K562 (cell line): ENCODE measurements at regions not wholly inside any gene's neighbourhood (a gene's known extent, or its start where the extent isn't known, plus 50 kb on each side); places are given as distances from the start of the nearest gene placed in this dataset.

Experiments
- ATAC-seq: fragments of 200-7000 bp; cut with Tn5 transposase; 3 replicates; pipeline ENCODE4 v1.9.1; 2020; ENCODE audit warnings: moderate library complexity
- BruUV-seq: library from RNA; stranded (reverse); fragments of 400-500 nt; replicated peaks from 2 replicates; lab custom pipeline; 2021; lab: Mats Ljungman, UMichigan
- CTCF ChIA-PET: fragments of 300-600 bp; formaldehyde crosslinking; extraction: SDS; loops from one replicate; lab custom pipeline; 2021; ENCODE audit warnings: low intra/inter-chr PET ratio; lab: Yijun Ruan, JAX
- POLR2A ChIA-PET: fragments of 300-600, 350-650 bp; sonication (Branson Sonifier 250); formaldehyde crosslinking; extraction: SDS; loops from one replicate; lab custom pipeline; 2021; ENCODE audit warnings: antibody characterized with exemption, inconsistent platforms; lab: Yijun Ruan, JAX
- DNase-seq, 4 experiments: peaks; one replicate each; pipeline versions ENCODE4 v3.0.0 to v3.0.0-alpha.2; 2011 to 2018; ENCODE audit warnings: low spot score in 3 of 4, mixed read lengths in 3 of 4; ENCODE audit errors: extremely low read depth in 1 of 4
- FAIRE-seq: peaks from 2 replicates; lab custom pipeline; 2011; peaks lifted over from hg19 to GRCh38; lab: Jason Lieb, UNC
- H2AFZ ChIP-seq: 2 replicates; pipeline ENCODE4 v1.6.0; 2011; ENCODE audit warnings: low read depth, low read length, control low read depth, inconsistent platforms
- H3K27ac ChIP-seq: fragments of 200-600 bp; 3 replicates; pipeline ENCODE4 v1.8.0; 2011; ENCODE audit warnings: low read depth, mild to moderate bottlenecking, control low read depth, inconsistent platforms, low read length, moderate library complexity, mixed read lengths; ENCODE audit errors: extremely low read depth
- H3K27me3 ChIP-seq, 2 experiments: fragments of 300-600 bp in 1 of 2; 2 replicates in 1 of 2; 3 replicates in 1 of 2; pipeline versions ENCODE4 v1.6.0 to v1.8.0; 2011; ENCODE audit warnings: inconsistent platforms in 2 of 2, low read length in 2 of 2, mild to moderate bottlenecking in 1 of 2, mixed read lengths in 1 of 2, moderate library complexity in 1 of 2; ENCODE audit not compliant: control insufficient read depth in 2 of 2, insufficient read depth in 2 of 2
- H3K36me3 ChIP-seq: fragments of 300-600 bp; 3 replicates; pipeline ENCODE4 v1.8.0; 2011; ENCODE audit warnings: mild to moderate bottlenecking, low read length, inconsistent platforms; ENCODE audit not compliant: control insufficient read depth, insufficient read depth
- H3K4me1 ChIP-seq, 2 experiments: fragments of 200-600 bp in 1 of 2; replicated peaks in 1 of 2; 2 replicates in 1 of 2; 3 replicates in 1 of 2; pipeline versions ENCODE4 v1.5.1 to v1.8.0; 2011; ENCODE audit warnings: inconsistent platforms in 2 of 2, low read length in 2 of 2, mild to moderate bottlenecking in 1 of 2, mixed read lengths in 1 of 2, moderate library complexity in 1 of 2; ENCODE audit not compliant: control insufficient read depth in 2 of 2, insufficient read depth in 2 of 2
- H3K4me2 ChIP-seq: 2 replicates; pipeline ENCODE4 v1.6.1; 2011; ENCODE audit warnings: low read length, control low read depth, inconsistent platforms, mixed read lengths; ENCODE audit not compliant: insufficient read depth
- H3K4me3 ChIP-seq: fragments of 200-600 bp; sonication (generic), shearing (Covaris generic); 2 replicates; pipeline ENCODE4 v1.5.1; 2016; ENCODE audit warnings: control low read depth, inconsistent platforms
- H3K79me2 ChIP-seq: fragments of 200-600 bp; 3 replicates; pipeline ENCODE4 v1.8.0; 2011; ENCODE audit warnings: low read length, inconsistent platforms; ENCODE audit not compliant: control insufficient read depth, insufficient read depth
- H3K9ac ChIP-seq, 2 experiments: 2 replicates each; pipeline versions ENCODE4 v1.6.0 to v1.6.1; 2011; ENCODE audit warnings: low read depth in 2 of 2, low read length in 2 of 2, control low read depth in 1 of 2, inconsistent platforms in 1 of 2, mild to moderate bottlenecking in 1 of 2, mixed read lengths in 1 of 2; ENCODE audit not compliant: insufficient read depth in 1 of 2
- H3K9me1 ChIP-seq: one replicate; pipeline ENCODE4 v1.6.0; 2011; ENCODE audit warnings: inconsistent platforms, mild to moderate bottlenecking, low read length, moderate library complexity; ENCODE audit not compliant: control insufficient read depth, insufficient read depth
- H3K9me3 ChIP-seq: replicated peaks from 2 replicates; pipeline ENCODE4 v1.5.1; 2011; ENCODE audit warnings: low read depth, low read length, inconsistent platforms; ENCODE audit not compliant: control insufficient read depth, insufficient read depth
- H4K20me1 ChIP-seq: replicated peaks from 2 replicates; pipeline ENCODE4 v1.6.1; 2011; ENCODE audit warnings: low read length, inconsistent platforms, mixed read lengths; ENCODE audit not compliant: control insufficient read depth, insufficient read depth
- BCOR ChIP-seq: fragments of 450-650 bp; IDR thresholded peaks from 2 replicates; pipeline ENCODE4 v1.6.1; 2016
- GABPB1 ChIP-seq: sonication (generic); formaldehyde crosslinking; IDR thresholded peaks from 2 replicates; pipeline ENCODE4 v1.8.0; 2022; ENCODE audit warnings: mild to moderate bottlenecking, missing genetic modification reagents
- GATA2 ChIP-seq: sonication (generic); formaldehyde crosslinking; IDR thresholded peaks from 2 replicates; pipeline ENCODE4 v1.4.0; 2020; ENCODE audit warnings: mild to moderate bottlenecking, missing genetic modification reagents
- HMG20A ChIP-seq: fragments of 450-650 bp; formaldehyde crosslinking; conservative IDR thresholded peaks from 2 replicates; pipeline ENCODE4 v1.4.0; 2020; ENCODE audit warnings: mild to moderate bottlenecking, mixed read lengths
- KAT7 ChIP-seq: sonication (generic); formaldehyde crosslinking; IDR thresholded peaks from 2 replicates; pipeline ENCODE4 v1.8.0; 2022; ENCODE audit warnings: missing genetic modification reagents, mild to moderate bottlenecking, borderline replicate concordance
- MAFG ChIP-seq: fragments of 450-650 bp; conservative IDR thresholded peaks from 2 replicates; pipeline ENCODE4 v1.6.1; 2016; ENCODE audit warnings: missing genetic modification characterization, missing compliant biosample characterization
- MAFK ChIP-seq: IDR thresholded peaks from 2 replicates; pipeline ENCODE4 v1.6.1; 2011; ENCODE audit warnings: low read length, improper control_type of control experiment
- NFE2 ChIP-seq: IDR thresholded peaks from 2 replicates; pipeline ENCODE4 v1.6.1; 2014; ENCODE audit warnings: antibody characterized with exemption, low read depth
- RBM39 ChIP-seq: fragments of 200-400 bp; formaldehyde crosslinking; optimal IDR thresholded peaks from 2 replicates; pipeline ENCODE3; 2018; ENCODE audit warnings: low read depth, low read length
- SP2 ChIP-seq: IDR thresholded peaks from 2 replicates; pipeline ENCODE4 v1.6.1; 2011; ENCODE audit warnings: mild to moderate bottlenecking, low read depth, low read length, moderate library complexity; ENCODE audit not compliant: poor library complexity, severe bottlenecking; ENCODE audit errors: extremely low read depth
- SRSF9 ChIP-seq: fragments of 200-400 bp; formaldehyde crosslinking; IDR thresholded peaks from 2 replicates; pipeline ENCODE4 v1.6.1; 2017; ENCODE audit warnings: low read depth, low read length, borderline replicate concordance
- TEAD2 ChIP-seq: fragments of 450-650 bp; IDR thresholded peaks from 2 replicates; pipeline ENCODE4 v1.6.1; 2016; ENCODE audit warnings: missing genetic modification characterization, control low read depth, missing compliant biosample characterization
- ZNF12 ChIP-seq: sonication (generic); formaldehyde crosslinking; IDR thresholded peaks from 2 replicates; pipeline ENCODE4 v1.4.0; 2020; ENCODE audit warnings: mild to moderate bottlenecking, missing genetic modification reagents
- ZNF212 ChIP-seq: fragments of 450-650 bp; formaldehyde crosslinking; IDR thresholded peaks from 2 replicates; pipeline ENCODE4 v1.4.0; 2020; ENCODE audit warnings: mild to moderate bottlenecking
- ZNF24 ChIP-seq: fragments of 450-650 bp; IDR thresholded peaks from 2 replicates; pipeline ENCODE4 v1.6.1; 2016
- ZNF282 ChIP-seq: sonication (generic); formaldehyde crosslinking; IDR thresholded peaks from 2 replicates; pipeline ENCODE4 v1.8.1; 2023; ENCODE audit warnings: missing genetic modification reagents
- ZNF764 ChIP-seq: fragments of 250-450 bp; sonication (Bioruptor Pico); IDR thresholded peaks from 2 replicates; pipeline ENCODE4 v1.4.0; 2020; ENCODE audit warnings: low read depth, mild to moderate bottlenecking, moderate library complexity
- WGBS: fragments of 100-300 bp; shearing (Covaris generic); methylation state at CpG from one replicate; pipeline ENCODE4 v1.1.6; 2016; ENCODE audit warnings: low coverage, mixed read lengths; ENCODE audit not compliant: insufficient coverage; ENCODE audit errors: missing lambda C conversion rate; 5-methylcytosine and 5-hydroxymethylcytosine counted together
- in situ Hi-C: fragments of 300-500 bp; cut with MboI; formaldehyde crosslinking; loops from 4 replicates; pipeline ENCODE4 v1.15.0; 2018; ENCODE audit warnings: inconsistent platforms, mixed read lengths
- intact Hi-C: fragments of 100-400 bp; cut with micrococcal nuclease; formaldehyde crosslinking; loops from 2 replicates; pipeline ENCODE4 v1.14.2; 2022

GRCh38 chr2:579961-580360, 97.2 kb downstream of the TMEM18 start:
- H4K20me1 ChIP-seq = no peaks in the 10 kb centered on the region
- no peak overlapping the region for H3K27ac ChIP-seq
- WGBS = 0% methylated on average over 8 of the region's 8 CpGs
- no peaks in the 10 kb centered on the region for H3K9me3 ChIP-seq
- ATAC-seq (no peak), FAIRE-seq (no peak), DNase-seq (no peak)
- H3K79me2 ChIP-seq = no peaks in the 10 kb centered on the region
- no peak overlapping the region for H2AFZ ChIP-seq
- no peaks in the 10 kb centered on the region for H3K36me3 ChIP-seq
- intact Hi-C loops = no loop called here
- H3K9me1 ChIP-seq = no peaks in the 10 kb centered on the region
- no peak overlapping the region for H3K4me3 ChIP-seq
- H3K9ac ChIP-seq = no peak overlapping the region
- no TSS peak for BruUV-seq
- no peak for TF ChIP-seq RBM39
- TF ChIP-seq GATA2 = no peak
- TF ChIP-seq ZNF24 = no peak
- TF ChIP-seq ZNF282 (CRISPR knock-in tag) = no peak
- ChIA-PET POLR2A (no interaction called here), CTCF (no interaction called here)
- peaks cover 20 to 43% of the 10 kb centered on the region in 2 experiments for H3K27me3 ChIP-seq
- peaks cover 0 to 15% of the 10 kb centered on the region in 2 experiments; a peak in 2 of 5 replicates for H3K4me1 ChIP-seq
- H3K4me2 ChIP-seq = no peak overlapping the region
- in situ Hi-C loops = no loop called here

GRCh38 chr2:579351-579886, 97.8 kb downstream of the TMEM18 start:
- Histone ChIP-seq H3K4me1 (peaks cover 0 to 15% of the 10 kb centered on the region in 2 experiments; a peak in 2 of 5 replicates), H4K20me1 (no peaks in the 10 kb centered on the region), H3K27ac (no peak overlapping the region), H2AFZ (no peak overlapping the region), H3K79me2 (no peaks in the 10 kb centered on the region), H3K27me3 (peaks cover 20 to 40% of the 10 kb centered on the region in 2 experiments), H3K36me3 (no peaks in the 10 kb centered on the region), H3K4me2 (no peak overlapping the region), H3K9me1 (no peaks in the 10 kb centered on the region), H3K4me3 (no peak overlapping the region), H3K9ac (0 out of 4 replicates have a peak overlapping the region, but pooled peaks of 1 of the 2 experiments have one; percentile 39), H3K9me3 (no peaks in the 10 kb centered on the region)
- no peak for DNase-seq
- ATAC-seq = no peak
- POLR2A ChIA-PET = no interaction called here
- in situ Hi-C loops = no loop called here
- 2% methylated on average over 9 of the region's 9 CpGs for WGBS
- BruUV-seq = no TSS peak
- CTCF ChIA-PET = no interaction called here
- FAIRE-seq = no peak
- intact Hi-C loops = no loop called here
- TF ChIP-seq ZNF12 (CRISPR knock-in tag) (no peak), GABPB1 (CRISPR knock-in tag) (no peak), BCOR (no peak), KAT7 (CRISPR knock-in tag) (no peak), SRSF9 (no peak), HMG20A (CRISPR knock-in tag) (no peak), ZNF212 (CRISPR knock-in tag) (no peak), NFE2 (peak; percentile 27; the same call in 1 of the 2 replicates), TEAD2 (tag) (no peak), MAFK (peak; percentile 5; the same call in 1 of the 2 replicates), ZNF764 (CRISPR knock-in tag) (no peak), SP2 (no peak), MAFG (tag) (peak; percentile 36; the same call in 1 of the 2 replicates)
